ENCODE measurements at regions not wholly inside any gene's neighbourhood (a gene's known extent, or its start where the extent isn't known, plus 50 kb on each side); places are given as distances from the start of the nearest gene placed in this dataset.

GRCh38 chr20:6241591-6241990 lies 118.8 kb upstream of the FERMT1 start:
- TF ChIP-seq SIN3A (IDR thresholded peaks at IDR 0.05; ENCODE audit: borderline replicate concordance, insufficient read depth, low read length) (no peak), REST (IDR thresholded peaks at IDR 0.05; ENCODE audit: insufficient read depth in 1 of 2, low read depth in 2 of 2, low read length in 2 of 2) (no peak), POLR2AphosphoS5 (IDR thresholded peaks at IDR 0.05; ENCODE audit: low read depth, low read length) (no peak), TAF1 (IDR thresholded peaks at IDR 0.05; ENCODE audit: borderline replicate concordance, insufficient read depth, low read length) (no peak), FOXP2 (optimal IDR thresholded peaks at IDR 0.05; ENCODE audit: borderline replicate concordance, extremely low read depth, extremely low read length, insufficient read depth) (no peak)

GRCh38 chr20:6240059-6240458 lies 117.2 kb upstream of the FERMT1 start:
- TF ChIP-seq TAF1 (IDR thresholded peaks at IDR 0.05; ENCODE audit: borderline replicate concordance, insufficient read depth, low read length) (no peak), REST (IDR thresholded peaks at IDR 0.05; ENCODE audit: insufficient read depth in 1 of 2, low read depth in 2 of 2, low read length in 2 of 2) (no peak), SIN3A (IDR thresholded peaks at IDR 0.05; ENCODE audit: borderline replicate concordance, insufficient read depth, low read length) (no peak), FOXP2 (optimal IDR thresholded peaks at IDR 0.05; ENCODE audit: borderline replicate concordance, extremely low read depth, extremely low read length, insufficient read depth) (no peak)

GRCh38 chr20:6238421-6238820 lies 115.6 kb upstream of the FERMT1 start:
- TF ChIP-seq POLR2AphosphoS5 (IDR thresholded peaks at IDR 0.05; ENCODE audit: low read depth, low read length), result no peak
- no peak for TF ChIP-seq TAF1 (IDR thresholded peaks at IDR 0.05; ENCODE audit: borderline replicate concordance, insufficient read depth, low read length)
- no peak for TF ChIP-seq REST (IDR thresholded peaks at IDR 0.05; ENCODE audit: insufficient read depth in 1 of 2, low read depth in 2 of 2, low read length in 2 of 2)
- TF ChIP-seq SIN3A (IDR thresholded peaks at IDR 0.05; ENCODE audit: borderline replicate concordance, insufficient read depth, low read length), result no peak
- no peak for TF ChIP-seq FOXP2 (optimal IDR thresholded peaks at IDR 0.05; ENCODE audit: borderline replicate concordance, extremely low read depth, extremely low read length, insufficient read depth)

GRCh38 chr20:6235510-6235909 lies 112.7 kb upstream of the FERMT1 start:
- TF ChIP-seq REST (IDR thresholded peaks at IDR 0.05; ENCODE audit: insufficient read depth in 1 of 2, low read depth in 2 of 2, low read length in 2 of 2) (no peak), FOXP2 (optimal IDR thresholded peaks at IDR 0.05; ENCODE audit: borderline replicate concordance, extremely low read depth, extremely low read length, insufficient read depth) (no peak), TAF1 (IDR thresholded peaks at IDR 0.05; ENCODE audit: borderline replicate concordance, insufficient read depth, low read length) (no peak), POLR2AphosphoS5 (IDR thresholded peaks at IDR 0.05; ENCODE audit: low read depth, low read length) (no peak), SIN3A (IDR thresholded peaks at IDR 0.05; ENCODE audit: borderline replicate concordance, insufficient read depth, low read length) (no peak)

- TF ChIP-seq FOXP2 (optimal IDR thresholded peaks at IDR 0.05; ENCODE audit: borderline replicate concordance, extremely low read depth, extremely low read length, insufficient read depth), result no peak
- no peak for TF ChIP-seq SIN3A (IDR thresholded peaks at IDR 0.05; ENCODE audit: borderline replicate concordance, insufficient read depth, low read length)
- no peak for TF ChIP-seq TAF1 (IDR thresholded peaks at IDR 0.05; ENCODE audit: borderline replicate concordance, insufficient read depth, low read length)
- TF ChIP-seq REST (IDR thresholded peaks at IDR 0.05; ENCODE audit: insufficient read depth in 1 of 2, low read depth in 2 of 2, low read length in 2 of 2), result no peak
- no peak for TF ChIP-seq POLR2AphosphoS5 (IDR thresholded peaks at IDR 0.05; ENCODE audit: low read depth, low read length)
These were observed 109.6 kb upstream of the FERMT1 start for GRCh38 chr20:6232436-6232835.

Data from PFSK-1 (cell line).